Endodermal cell (in vitro differentiated cells): ENCODE measurements at regions not wholly inside any gene's neighbourhood (a gene's known extent, or its start where the extent isn't known, plus 50 kb on each side); places are given as distances from the start of the nearest gene placed in this dataset.

Experiments
- DNase-seq: peaks from one replicate; pipeline ENCODE4 v3.0.0-alpha.2; 2017
- H3K27ac ChIP-seq: 2 replicates; pipeline ENCODE4 v1.5.1; 2013; ENCODE audit warnings: mild to moderate bottlenecking, low read depth, low read length, moderate library complexity
- H3K27me3 ChIP-seq: 2 replicates; pipeline ENCODE4 v1.6.1; 2013; ENCODE audit warnings: mild to moderate bottlenecking, low read length, moderate library complexity; ENCODE audit not compliant: insufficient read depth, control insufficient read depth, poor library complexity, severe bottlenecking
- H3K36me3 ChIP-seq: 2 replicates; pipeline ENCODE4 v1.7.0; 2013; ENCODE audit warnings: mild to moderate bottlenecking, low read length, moderate library complexity; ENCODE audit not compliant: control insufficient read depth, insufficient read depth
- H3K4me1 ChIP-seq: one replicate; pipeline ENCODE4 v1.7.0; 2013; ENCODE audit warnings: low read length; ENCODE audit not compliant: control insufficient read depth, insufficient read depth
- H3K4me3 ChIP-seq: 2 replicates; pipeline ENCODE4 v1.5.1; 2013; ENCODE audit warnings: mild to moderate bottlenecking, low read length, moderate library complexity
- H3K9ac ChIP-seq: 2 replicates; pipeline ENCODE4 v1.6.1; 2013; ENCODE audit warnings: mild to moderate bottlenecking, low read length, moderate library complexity; ENCODE audit not compliant: poor library complexity, severe bottlenecking; ENCODE audit errors: extremely low read depth
- H3K9me3 ChIP-seq: 2 replicates; pipeline ENCODE4 v1.6.1; 2013; ENCODE audit warnings: mild to moderate bottlenecking, low read length, moderate library complexity; ENCODE audit not compliant: control insufficient read depth
- H3K27ac Mint-ChIP-seq: 2 replicates; pipeline ENCODE4 v1.8.0; 2020; ENCODE audit warnings: mixed read lengths
- H3K27me3 Mint-ChIP-seq: 2 replicates; pipeline ENCODE4 v1.8.0; 2021; ENCODE audit warnings: mild to moderate bottlenecking, mixed read lengths; ENCODE audit not compliant: insufficient read depth
- H3K36me3 Mint-ChIP-seq: 2 replicates; pipeline ENCODE4 v1.8.0; 2020; ENCODE audit warnings: low read depth, mixed read lengths
- H3K4me1 Mint-ChIP-seq: 2 replicates; pipeline ENCODE4 v1.8.0; 2020; ENCODE audit warnings: mixed read lengths
- H3K4me3 Mint-ChIP-seq: 2 replicates; pipeline ENCODE4 v1.8.0; 2020; ENCODE audit warnings: mild to moderate bottlenecking, moderate library complexity, mixed read lengths
- H3K9me3 Mint-ChIP-seq: 2 replicates; pipeline ENCODE4 v1.8.0; 2020; ENCODE audit warnings: mild to moderate bottlenecking, mixed read lengths
- CTCF ChIP-seq: fragments of 200-600 bp; sonication (generic); conservative IDR thresholded peaks from 2 replicates; pipeline ENCODE4 v1.5.0; 2021; ENCODE audit warnings: antibody characterized with exemption, mild to moderate bottlenecking
- WGBS, 2 experiments: methylation state at CpG; one replicate each; pipeline versions ENCODE4 v1.1.5 to v1.1.7; 2013; ENCODE audit warnings: missing lambda C conversion rate in 2 of 2, mixed read lengths in 1 of 2; ENCODE audit not compliant: insufficient coverage in 1 of 2, insufficient read length in 1 of 2; 5-methylcytosine and 5-hydroxymethylcytosine counted together

DNA sequence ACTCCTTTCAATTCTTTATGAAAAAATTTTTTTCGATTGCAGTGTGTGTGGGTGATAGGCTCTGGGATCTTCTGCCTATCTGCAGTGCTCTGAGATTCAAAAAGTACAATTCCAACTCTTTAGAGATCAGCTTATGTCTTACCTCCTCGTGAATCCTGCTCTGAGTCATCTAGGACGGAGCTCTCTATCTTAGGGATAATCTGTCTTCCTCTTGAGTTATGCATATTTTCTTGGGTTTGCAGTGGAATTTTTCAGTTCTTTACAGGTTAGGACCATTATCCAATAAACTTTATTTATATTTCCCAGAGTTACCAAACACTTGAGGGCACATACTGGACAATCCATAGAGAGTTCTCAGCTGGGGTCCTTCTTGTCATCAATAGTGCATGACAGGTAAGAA is 428.6 kb downstream of the ACTR3B start:
- no peak overlapping the region for H3K27ac Mint-ChIP-seq
- no peak for TF ChIP-seq CTCF
- WGBS, 2 experiments, result 80 to 86% methylated on average over 2 of the region's 3 CpGs
- no peaks in the 10 kb centered on the region for H3K4me1 ChIP-seq
- peaks cover 5% of the 10 kb centered on the region for H3K9me3 ChIP-seq
- H3K27me3 Mint-ChIP-seq, result no peaks in the 10 kb centered on the region
- no peak overlapping the region for H3K27ac ChIP-seq
- H3K4me1 Mint-ChIP-seq, result no peaks in the 10 kb centered on the region
- DNase-seq, result no peak
- H3K27me3 ChIP-seq, result no peaks in the 10 kb centered on the region
- H3K36me3 Mint-ChIP-seq, result no peaks in the 10 kb centered on the region
- no peaks in the 10 kb centered on the region for H3K36me3 ChIP-seq
- H3K4me3 ChIP-seq, result no peak overlapping the region
- H3K4me3 Mint-ChIP-seq, result no peak overlapping the region
- H3K9me3 Mint-ChIP-seq, result peaks cover 18% of the 10 kb centered on the region
- H3K9ac ChIP-seq, result no peak overlapping the region

- no peaks in the 10 kb centered on the region for H3K36me3 ChIP-seq
- 88 to 90% methylated on average over 3 of the region's 3 CpGs for WGBS, 2 experiments
- no peaks in the 10 kb centered on the region for H3K36me3 Mint-ChIP-seq
- H3K9me3 Mint-ChIP-seq, result peaks cover 13% of the 10 kb centered on the region
- no peaks in the 10 kb centered on the region for H3K27me3 ChIP-seq
- TF ChIP-seq CTCF, result no peak
- no peaks in the 10 kb centered on the region for H3K4me1 Mint-ChIP-seq
- H3K9me3 ChIP-seq, result peaks cover 5% of the 10 kb centered on the region
- DNase-seq, result no peak
- H3K4me3 ChIP-seq, result no peak overlapping the region
- H3K4me3 Mint-ChIP-seq, result no peak overlapping the region
- H3K27me3 Mint-ChIP-seq, result no peaks in the 10 kb centered on the region
- no peak overlapping the region for H3K27ac Mint-ChIP-seq
- H3K4me1 ChIP-seq, result no peaks in the 10 kb centered on the region
- no peak overlapping the region for H3K9ac ChIP-seq
- no peak overlapping the region for H3K27ac ChIP-seq
These were observed 429.1 kb downstream of the ACTR3B start for GRCh38 chr7:153188630-153189029.

DNA sequence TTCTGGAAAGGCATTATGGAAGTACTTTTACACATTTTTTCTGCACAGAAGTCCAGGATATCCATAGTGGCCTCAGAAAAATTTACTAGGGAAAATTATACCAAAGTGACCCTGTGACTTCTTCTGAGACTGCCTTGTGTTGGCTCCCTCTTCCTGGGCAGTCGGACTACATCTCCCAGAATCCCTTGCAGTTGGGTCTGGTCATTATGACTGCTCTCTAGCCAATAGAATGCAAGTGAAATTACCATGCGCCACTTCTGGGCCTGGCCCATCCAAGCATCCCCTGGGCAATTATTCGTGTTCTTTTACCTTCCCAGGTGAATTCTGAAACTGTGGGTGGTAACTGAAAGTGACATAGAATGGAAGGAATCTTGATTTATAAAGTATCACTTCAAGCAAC is 430.9 kb downstream of the ACTR3B start:
- 50 to 72% methylated on average over 2 to 3 of the region's 3 CpGs for WGBS, 2 experiments
- Histone ChIP-seq H3K9ac (no peak overlapping the region), H3K36me3 (no peaks in the 10 kb centered on the region), H3K4me3 (no peak overlapping the region), H3K9me3 (no peaks in the 10 kb centered on the region), H3K4me1 (no peaks in the 10 kb centered on the region), H3K27ac (no peak overlapping the region), H3K27me3 (no peaks in the 10 kb centered on the region)
- TF ChIP-seq CTCF, result no peak
- DNase-seq, result peak; percentile 82
- H3K27me3 Mint-ChIP-seq, result no peaks in the 10 kb centered on the region
- H3K9me3 Mint-ChIP-seq, result no peaks in the 10 kb centered on the region
- H3K4me1 Mint-ChIP-seq, result no peaks in the 10 kb centered on the region
- no peak overlapping the region for H3K4me3 Mint-ChIP-seq
- H3K27ac Mint-ChIP-seq, result no peak overlapping the region
- no peaks in the 10 kb centered on the region for H3K36me3 Mint-ChIP-seq
